G401 (cell line): ENCODE measurements at regions not wholly inside any gene's neighbourhood (a gene's known extent, or its start where the extent isn't known, plus 50 kb on each side); places are given as distances from the start of the nearest gene placed in this dataset.
"Not testable (repeated sequence)": the region's sequence is repeated elsewhere in the genome, so short reads cannot be mapped to it uniquely, and the experiment has no call there.

Experiments used
- DNase-seq: peaks from one replicate; pipeline ENCODE4 v3.0.0-alpha.2; 2015; ENCODE audit warnings: low spot score
- in situ Hi-C: cut with HindIII; loops from 2 replicates; pipeline ENCODE4 v1.10.0; 2016; ENCODE audit warnings: low sequenced_read_pairs, mixed read lengths

DNA sequence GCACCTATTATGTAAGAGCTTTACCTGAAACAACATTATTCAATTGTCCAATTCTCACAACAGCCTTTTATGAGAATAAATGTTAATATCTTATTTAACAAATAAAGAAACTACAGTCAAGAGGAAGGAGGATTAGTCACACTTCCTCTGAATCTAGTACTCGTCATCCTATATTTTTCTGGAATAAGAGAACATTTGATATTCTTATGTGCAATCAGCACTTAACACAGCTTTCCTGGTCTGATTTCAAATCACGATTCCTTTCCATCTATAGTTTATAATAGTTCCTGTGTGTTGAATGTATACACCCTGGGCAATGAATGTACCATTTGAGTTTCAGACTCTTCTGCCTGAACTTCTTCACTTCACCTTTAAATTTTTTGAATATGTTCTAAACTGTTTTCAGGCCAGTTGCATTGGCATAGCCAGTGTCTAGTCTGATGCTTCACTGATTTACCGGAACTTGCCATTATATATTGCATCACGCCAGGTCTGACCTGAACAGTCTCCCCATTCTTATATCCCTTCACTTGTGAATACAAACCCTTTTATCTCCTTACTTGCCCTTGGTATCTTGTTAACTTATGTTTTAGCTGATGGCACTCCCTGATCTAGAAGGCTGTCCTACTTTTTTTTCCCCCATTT is 698.3 kb downstream of the MAT2B start:
- no peak for DNase-seq
- in situ Hi-C loops, result no loop called here

DNA sequence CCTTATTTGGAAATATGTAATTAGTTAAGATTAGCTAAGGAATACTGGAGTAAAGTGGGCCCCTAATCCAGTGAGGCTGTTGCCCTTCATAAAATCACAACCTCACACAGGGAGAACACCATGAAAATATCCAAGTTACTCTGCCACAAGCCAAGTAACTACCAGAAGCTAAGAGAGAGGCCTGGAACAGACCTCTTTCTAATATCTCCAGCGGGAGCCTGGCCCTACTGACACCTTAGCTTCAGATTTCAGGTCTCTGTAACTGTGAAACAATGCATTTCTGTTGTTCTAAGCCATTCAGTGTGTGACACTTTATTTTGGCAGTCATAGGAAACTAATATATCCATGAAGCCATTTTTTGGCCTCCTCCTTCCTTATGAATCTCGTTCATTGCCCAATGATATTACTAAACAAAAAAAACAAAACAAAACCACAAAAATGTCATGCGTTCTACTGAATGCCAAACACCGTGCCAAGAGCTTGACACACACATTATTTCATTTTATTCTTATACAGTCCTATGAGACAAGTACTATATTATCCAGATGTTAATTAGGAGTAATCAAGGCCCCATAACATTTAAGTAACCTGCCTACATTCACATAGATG is 699.0 kb downstream of the MAT2B start:
- no peak for DNase-seq
- in situ Hi-C loops, result no loop called here

DNA sequence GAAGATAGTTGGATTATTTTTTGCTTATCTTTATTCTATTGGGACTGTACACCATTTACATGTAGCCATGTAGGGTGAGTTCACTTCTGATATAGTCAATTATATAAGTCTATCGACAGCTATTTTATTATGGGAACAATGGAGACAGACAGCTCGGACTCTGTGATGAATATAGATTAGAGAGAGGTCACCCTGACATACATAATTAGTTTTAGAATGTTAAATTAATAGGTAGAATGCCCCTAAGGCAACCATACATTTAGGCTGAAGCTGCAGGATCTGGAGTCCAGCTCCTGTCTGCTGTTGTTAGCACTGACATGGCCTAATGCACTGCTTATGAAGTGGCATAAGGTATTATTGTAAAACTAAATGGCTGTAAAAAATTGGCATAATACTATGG is 700.8 kb downstream of the MAT2B start:
- no peak for DNase-seq
- in situ Hi-C loops, result no loop called here

DNA sequence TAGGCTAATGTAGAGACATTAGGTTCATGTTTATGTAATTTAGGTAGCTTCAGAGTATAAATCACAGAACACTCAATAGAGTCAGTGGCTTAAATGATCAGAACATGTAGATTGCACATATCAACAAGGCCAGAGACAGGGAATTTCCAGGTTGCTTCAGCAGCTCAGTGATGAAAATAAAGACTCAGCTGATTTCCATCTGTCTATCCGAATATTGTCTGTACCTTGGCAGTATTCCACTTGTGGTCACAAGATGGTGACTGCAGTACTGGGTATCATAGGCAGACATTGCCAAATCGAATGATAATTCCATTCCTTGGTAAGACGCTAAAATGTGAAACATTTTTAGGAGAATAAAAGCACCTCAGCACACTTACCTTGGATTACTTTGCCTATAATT is 702.2 kb downstream of the MAT2B start:
- DNase-seq, result no peak
- in situ Hi-C loops, result no loop called here

DNA sequence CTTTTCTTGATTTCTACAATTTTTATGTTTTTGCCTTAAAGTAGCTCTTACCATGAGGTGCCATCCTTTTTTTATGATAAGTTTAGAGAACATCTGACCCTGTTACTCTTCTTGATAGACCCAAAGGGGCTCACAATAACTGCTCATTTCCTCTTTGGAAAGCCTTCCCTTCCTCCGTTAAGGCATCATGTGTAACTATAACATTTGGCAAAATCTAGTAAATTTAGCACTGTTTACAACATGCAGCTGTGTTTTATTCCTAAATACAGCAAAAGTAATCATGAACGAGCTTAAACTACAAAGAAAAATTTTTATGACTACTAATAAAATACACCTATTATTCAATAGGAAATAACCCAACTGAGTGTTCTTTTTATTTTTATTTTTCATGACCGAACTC is 705.1 kb downstream of the MAT2B start:
- DNase-seq, result no peak
- in situ Hi-C loops, result no loop called here

DNA sequence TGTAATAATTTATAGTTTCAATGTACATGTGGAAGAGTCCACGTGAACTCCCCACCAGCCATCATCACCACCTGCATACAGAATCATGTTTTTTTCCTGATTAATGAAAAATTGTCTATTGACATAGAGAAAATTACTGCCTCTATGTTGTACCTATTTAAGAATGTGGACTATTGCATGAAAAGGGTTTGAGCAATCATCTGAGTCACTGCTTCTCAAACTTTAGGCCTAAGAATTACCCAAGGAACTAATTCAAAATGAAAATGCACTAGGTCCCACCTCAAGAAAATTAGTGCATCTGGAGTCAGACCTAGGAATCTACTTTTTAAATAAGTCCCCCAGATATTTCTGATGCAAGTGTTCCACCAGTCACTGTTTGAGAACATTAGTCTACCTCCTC is 709.3 kb downstream of the MAT2B start:
- in situ Hi-C loops, result no loop called here
- DNase-seq, result no peak

DNA sequence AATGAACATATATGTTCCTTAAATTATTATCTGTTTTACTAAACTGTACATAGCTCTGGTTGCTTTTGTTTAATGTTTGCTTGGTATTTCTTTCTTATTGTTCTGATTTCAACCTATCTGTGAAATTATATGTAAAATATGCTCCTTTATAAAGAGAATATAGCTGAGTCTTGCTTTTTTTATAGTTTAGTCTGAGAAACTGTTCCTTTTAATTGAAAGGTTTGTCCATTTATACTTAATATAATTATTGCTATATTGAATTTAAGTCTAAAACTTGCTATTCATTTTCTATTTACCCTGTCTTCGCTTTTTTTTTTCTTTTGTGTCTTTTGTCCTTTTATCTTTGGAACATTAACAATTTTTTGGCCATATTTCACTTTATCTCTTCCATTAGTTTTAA is 712.0 kb downstream of the MAT2B start:
- in situ Hi-C loops, result no loop called here
- DNase-seq, result no peak

DNA sequence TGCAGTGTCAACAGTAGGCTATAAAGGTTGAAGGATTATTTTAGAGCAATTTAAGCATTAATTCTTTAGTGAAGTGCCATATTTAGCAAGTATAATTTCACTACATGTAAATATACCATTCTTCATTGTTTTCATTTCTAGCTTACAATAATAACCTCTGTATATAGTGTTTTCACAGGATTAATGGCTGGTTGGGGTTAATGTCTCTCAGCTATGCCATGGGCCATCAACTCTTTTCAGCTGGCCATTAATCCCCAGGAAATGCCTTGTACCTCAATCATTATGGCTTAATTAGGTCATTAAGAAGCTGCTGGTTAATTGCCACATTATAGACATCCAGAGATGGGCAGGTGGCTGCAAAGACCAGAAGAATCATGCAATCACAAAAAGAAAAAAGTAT is 715.1 kb downstream of the MAT2B start:
- no peak for DNase-seq
- in situ Hi-C loops, result no loop called here

DNA sequence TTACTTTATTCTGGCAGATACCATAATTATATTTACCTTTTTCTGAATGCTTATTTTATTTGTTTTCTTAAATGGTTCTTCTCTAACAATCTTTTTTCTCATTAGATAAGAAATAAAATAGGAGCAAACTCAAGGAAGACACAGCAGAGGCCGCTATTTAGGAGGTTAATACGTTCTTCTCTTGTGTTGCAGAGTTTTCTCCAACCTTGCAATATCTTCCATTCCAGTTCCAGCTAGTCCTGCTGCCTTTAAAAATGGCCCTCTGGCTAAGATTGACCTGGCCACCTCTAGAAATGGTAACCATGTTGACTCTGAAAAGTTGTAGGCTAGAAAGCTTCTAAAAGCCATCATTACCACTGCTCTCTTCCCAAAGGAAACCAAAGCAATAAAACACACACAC is 718.8 kb downstream of the MAT2B start:
- in situ Hi-C loops, result no loop called here
- DNase-seq, result no peak

DNA sequence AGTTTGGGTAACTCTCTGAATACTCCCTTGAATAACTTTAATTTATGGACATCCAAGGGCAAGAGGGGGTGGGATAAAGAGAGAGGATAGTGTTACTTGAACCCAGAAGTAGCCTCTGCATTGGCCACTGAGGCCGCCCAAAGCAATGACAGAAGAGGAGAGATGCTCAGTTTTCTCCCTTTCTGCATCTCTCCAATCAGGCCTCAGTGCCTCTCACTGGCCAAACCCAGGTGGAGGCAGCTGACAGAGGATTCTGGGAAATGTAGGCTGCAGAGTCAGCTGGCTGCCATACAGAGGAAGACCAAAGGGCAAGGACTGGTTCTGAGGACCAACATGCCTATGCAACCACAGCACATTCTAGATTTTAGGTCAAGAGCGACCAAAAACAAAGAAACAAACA is 719.4 kb downstream of the MAT2B start:
- DNase-seq, result no peak

DNA sequence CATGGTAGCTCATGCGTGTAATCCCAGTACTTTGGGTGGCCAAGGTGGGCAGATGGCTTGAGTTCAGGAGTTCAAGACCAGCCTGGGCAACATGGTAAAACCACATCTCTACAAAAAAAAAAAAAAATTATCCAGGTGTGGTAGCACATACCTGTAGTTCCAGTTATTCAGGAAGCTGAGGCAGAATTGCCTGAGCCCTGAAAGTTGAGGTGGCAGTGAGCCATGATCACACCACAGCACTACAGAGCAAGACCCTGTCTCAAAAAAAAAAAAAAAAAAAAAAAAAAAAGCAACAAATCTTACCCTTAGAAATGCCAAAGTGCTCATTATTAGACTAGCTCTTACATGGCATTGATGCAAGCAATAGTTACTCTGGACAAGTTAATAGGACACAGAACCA is 724.9 kb downstream of the MAT2B start:
- DNase-seq, result no peak
- in situ Hi-C loops, result no loop called here

More for the DNA sequence above, 719.4 kb downstream of the MAT2B start:
- in situ Hi-C loops, result no loop called here

DNA sequence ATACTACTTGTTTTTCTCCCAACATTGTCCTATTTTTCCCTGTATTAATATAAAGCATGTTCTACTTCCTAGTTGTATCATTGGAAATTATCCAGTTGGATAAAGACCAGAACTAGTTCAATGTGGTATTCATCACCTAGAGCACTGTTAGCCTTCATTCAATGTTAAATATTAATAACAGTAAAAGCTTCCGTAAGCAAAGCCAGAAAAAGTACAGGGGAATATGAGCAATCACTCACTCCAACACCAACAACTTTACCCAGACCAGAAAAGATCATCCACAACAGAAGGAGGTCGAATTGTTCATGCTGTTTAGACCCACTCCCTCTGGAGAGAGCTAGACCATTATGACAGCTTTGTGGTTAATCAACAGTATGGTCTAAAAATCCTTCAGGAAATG is 728.4 kb downstream of the MAT2B start:
- no peak for DNase-seq
- in situ Hi-C loops, result no loop called here

DNA sequence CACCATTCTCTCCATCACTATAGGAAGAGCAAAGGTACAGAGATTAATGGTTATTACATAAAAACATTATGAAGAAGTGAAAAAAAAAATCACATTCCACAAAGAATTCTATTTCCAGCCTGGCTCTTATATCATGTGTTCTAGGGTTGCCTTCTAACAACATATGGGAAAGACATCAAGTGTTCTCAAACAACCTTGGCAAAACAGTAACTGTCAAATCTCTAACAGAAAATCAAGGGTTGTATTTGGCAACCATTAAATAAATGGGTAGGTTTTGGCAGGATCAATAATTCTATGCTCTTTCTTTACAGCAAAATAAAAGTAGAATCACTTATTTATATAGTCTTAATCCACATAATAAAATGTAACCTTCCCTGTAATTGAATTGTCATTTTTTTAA is 728.9 kb downstream of the MAT2B start:
- in situ Hi-C loops, result no loop called here
- DNase-seq, result no peak

DNA sequence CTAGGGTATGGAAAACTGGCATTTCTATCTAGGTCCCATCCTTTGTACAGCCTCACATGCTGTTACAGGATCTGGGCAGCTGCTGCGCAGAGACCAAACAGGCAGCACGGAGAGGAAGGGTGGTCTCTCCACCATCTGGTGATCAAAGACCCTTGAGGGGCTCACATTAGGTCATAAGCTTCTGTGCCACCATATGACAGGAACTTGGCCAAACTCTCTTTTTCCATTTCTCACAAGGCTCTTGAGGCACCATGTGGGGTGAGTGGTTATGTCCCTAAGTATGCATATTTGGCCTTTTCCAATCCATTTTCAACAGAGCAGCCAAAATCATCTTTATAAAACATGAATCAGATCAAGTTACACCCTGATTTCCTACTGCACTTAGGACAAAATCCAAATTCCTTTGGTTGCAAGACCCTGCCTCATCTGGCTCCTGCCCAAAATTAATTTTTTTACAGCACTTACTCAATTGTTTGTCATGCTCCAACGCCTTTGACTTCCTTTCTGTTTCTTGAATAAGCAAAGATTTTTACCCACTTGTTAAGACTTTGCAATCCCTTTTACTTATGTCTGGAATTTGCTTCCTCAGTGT is 730.0 kb downstream of the MAT2B start:
- no peak for DNase-seq

DNA sequence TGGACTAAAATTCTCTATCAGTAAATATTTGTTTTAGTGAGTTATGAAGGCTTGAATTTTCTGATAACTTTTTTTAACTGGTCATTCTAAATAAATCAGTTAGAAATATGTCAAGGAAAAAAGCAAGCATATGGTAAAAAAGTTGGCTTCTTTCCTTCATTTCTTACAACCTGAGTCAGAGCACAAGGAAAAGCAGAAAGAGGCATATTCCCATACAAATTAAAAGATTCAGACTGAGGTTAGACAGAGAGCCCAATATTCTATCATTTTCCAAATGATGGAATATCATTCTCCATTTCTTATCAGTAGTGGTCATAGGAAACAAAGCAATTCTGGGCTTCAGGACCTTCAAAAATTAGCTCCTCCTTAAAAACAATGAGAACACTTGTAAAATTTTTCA is 732.1 kb downstream of the MAT2B start:
- DNase-seq, result no peak
- in situ Hi-C loops, result no loop called here

More for the DNA sequence above, 730.0 kb downstream of the MAT2B start:
- in situ Hi-C loops, result no loop called here

DNA sequence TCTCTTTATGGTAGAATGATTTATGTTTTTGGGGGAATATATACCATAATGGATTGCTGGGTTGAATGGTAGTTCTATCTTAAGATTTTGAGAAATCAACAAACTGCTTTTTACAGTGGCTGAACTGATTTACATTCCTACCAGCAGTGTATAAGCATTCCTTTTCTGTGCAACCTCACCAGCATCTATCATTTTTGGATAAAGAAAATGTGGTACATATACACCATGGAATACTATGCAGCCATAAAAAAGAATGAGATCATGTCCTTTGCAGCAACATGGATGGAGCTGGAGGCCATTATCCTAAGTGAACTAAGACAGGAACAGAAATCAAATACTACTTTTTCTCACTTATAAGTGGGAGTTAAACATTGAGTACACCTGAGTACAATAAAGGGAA is 746.4 kb downstream of the MAT2B start:
- in situ Hi-C loops, DNase-seq: not testable (repeated sequence)

DNA sequence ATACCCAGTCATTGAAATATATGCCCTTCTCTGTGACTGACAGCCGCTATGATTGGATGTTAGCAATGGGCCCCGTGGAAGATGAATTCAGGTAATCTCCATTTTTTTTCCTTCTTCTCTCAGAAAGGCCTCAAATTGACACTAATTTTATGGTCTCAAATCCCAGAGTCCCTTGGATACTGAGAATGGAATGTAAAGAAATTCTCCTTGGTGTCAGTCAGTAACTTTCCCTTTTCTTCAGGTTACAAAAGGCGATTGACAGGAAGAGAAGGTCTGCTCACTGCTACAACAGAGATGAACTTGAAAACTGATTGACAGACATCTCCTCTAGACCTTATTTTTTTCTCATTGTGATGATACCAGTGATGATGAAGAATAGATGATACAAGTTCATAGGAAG is 748.3 kb downstream of the MAT2B start:
- DNase-seq, result no peak
- in situ Hi-C loops, result no loop called here

DNA sequence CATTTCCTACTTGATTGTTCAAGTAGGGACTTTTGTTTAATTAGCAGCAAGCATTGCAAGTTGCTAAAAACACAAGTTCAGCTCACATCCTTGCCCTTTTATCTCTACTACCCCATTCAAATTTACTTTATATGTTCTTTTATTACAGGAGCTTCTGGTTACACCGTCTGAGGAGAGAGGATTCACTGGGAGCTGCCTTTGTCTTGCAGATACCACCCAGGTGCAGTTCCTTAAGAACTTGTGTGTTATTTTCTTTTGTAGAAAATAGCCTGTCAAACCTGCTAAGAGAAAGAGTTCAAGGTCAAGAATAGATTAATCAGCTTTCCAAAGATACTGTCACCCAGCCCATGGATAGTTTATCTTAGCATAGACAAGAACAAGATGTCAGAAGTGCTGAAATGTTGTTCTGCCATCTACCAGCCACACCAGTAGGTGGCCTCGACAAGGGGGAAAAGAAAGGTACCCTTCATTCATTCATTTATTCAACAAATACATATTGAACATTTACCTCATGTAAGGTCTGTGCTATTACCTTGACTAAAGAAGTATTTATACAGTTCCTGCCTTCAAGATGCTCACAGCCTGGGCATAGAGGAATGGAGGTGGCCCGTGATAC is 750.3 kb downstream of the MAT2B start:
- in situ Hi-C loops, result no loop called here

DNA sequence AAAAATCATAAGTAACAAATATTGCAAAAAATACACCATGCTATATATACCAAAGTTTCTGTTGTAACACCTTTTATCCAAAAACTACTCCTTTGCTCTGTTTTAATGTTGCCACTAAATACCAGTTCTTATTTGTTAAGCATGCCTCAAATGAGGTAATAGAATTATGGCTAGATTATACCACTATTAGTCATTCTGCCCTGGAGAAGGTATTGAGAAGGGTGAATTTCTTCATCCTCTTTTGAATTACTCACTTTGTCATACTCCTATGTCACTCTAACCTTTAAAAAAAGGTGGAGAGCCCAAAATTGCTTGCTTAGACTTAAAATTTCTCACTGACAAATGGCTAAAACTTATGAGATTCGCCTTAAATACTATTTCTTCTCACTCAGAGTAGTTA is 750.9 kb downstream of the MAT2B start:
- DNase-seq, result no peak
- in situ Hi-C loops, result no loop called here

More for the DNA sequence above, 750.3 kb downstream of the MAT2B start:
- no peak for DNase-seq

DNA sequence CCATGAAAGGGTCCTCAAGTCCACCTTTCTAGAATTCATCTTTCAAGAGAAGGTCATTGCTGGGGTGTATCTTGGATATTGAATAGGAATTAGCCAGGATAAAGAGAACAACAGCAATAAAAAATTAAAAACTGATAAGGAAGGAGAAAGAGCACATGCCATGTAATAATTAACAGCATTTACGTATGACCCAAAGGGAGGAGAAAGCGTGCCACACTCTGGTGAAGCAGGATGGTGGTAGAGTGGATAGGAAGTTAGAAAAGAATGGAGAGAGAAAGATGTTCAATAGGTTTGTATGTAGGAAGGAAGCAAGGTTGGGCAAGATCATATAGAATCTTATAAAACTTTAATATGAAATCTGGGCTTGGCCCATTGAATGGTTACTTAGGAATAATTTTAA is 751.5 kb downstream of the MAT2B start:
- DNase-seq, result no peak
- in situ Hi-C loops, result no loop called here

DNA sequence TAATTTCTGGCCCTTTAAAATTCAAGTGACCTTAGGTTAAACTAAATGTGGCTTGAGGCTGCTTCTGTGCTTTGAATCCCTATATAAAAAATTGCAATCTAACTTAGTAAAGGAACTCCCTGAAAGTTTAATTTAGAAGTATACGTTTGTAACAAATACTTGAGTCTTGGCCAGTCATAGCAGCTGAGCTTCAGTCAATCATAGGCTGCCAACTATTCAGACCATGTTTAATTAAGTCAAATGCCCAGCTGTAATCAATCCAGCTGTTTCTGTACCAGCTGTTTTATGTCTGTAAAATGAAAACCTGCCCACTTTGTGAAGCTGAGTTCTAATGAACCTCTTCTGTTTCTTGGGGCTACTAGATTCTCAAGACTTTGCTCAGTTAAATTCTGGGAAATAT is 760.1 kb downstream of the MAT2B start:
- no peak for DNase-seq
- in situ Hi-C loops, result no loop called here
